ENCODE measurements at regions not wholly inside any gene's neighbourhood (a gene's known extent, or its start where the extent isn't known, plus 50 kb on each side); places are given as distances from the start of the nearest gene placed in this dataset.

DNA sequence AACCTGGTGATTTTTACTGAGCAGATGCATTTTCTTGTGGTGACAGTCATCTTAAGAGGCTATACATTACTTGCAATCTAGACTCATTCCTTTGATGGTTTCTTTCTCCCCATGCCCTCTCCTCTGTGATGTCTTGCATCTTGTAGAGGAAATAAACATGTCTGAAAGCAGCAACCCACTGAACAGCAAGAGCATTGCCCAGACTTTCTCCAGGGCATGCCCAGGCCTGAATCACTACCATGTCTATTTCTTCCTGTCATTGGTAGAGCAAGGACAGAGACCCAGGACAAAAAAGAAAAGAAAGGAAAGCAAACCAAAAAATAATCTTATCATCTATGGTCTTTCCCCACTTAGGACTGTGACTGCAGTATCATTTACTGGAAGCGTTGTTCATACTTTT lies 326.1 kb downstream of the HNRNPD start:
- WGBS (ENCODE audit: insufficient coverage): no CpG with 5 or more reads among the region's 1 CpG
- CTCF ChIA-PET: no interaction called here
- Histone ChIP-seq H3K79me2 (ENCODE audit: control insufficient read depth, insufficient read depth, low read length) (no peaks in the 10 kb centered on the region), H3K9me3 (ENCODE audit: control extremely low read depth in 1 of 3, control insufficient read depth in 2 of 3, insufficient read depth in 1 of 3, low read length in 2 of 3) (peaks cover 0 to 4% (median 0%) of the 10 kb centered on the region in 3 donors), H3K4me1 (ENCODE audit: control insufficient read depth in 2 of 2, insufficient read depth in 2 of 2, low read length in 2 of 2) (peaks cover 7 to 10% of the 10 kb centered on the region in 2 donors), H3K27me3 (replicated peaks in 1 of 4; ENCODE audit: control extremely low read depth in 1 of 4, control insufficient read depth in 3 of 4, insufficient read depth in 4 of 4, low read length in 3 of 4) (peaks cover 0 to 29% (median 13%) of the 10 kb centered on the region in 4 experiments), H4K20me1 (ENCODE audit: control insufficient read depth, insufficient read depth, low read length, poor library complexity, severe bottlenecking) (no peaks in the 10 kb centered on the region), H3K27ac (ENCODE audit: low read length in 2 of 2) (no peak overlapping the region), H3K9ac (ENCODE audit: low read length) (no peak overlapping the region), H3K36me3 (replicated peaks in 1 of 2; ENCODE audit: control extremely low read depth in 1 of 2, control insufficient read depth in 1 of 2, extremely low read depth in 1 of 2, insufficient read depth in 2 of 2, low read length in 1 of 2) (no peaks in the 10 kb centered on the region), H2AFZ (ENCODE audit: insufficient read depth, low read depth, low read length, poor library complexity, severe bottlenecking) (no peak overlapping the region), H3K4me3 (ENCODE audit: control extremely low read depth in 1 of 5, extremely low read depth in 1 of 5, insufficient read depth in 1 of 5, low read depth in 2 of 5, low read length in 4 of 5) (no peak overlapping the region), H3K4me2 (replicated peaks; ENCODE audit: low read depth, low read length, poor library complexity, severe bottlenecking) (no peak overlapping the region)
- POLR2A ChIA-PET: no interaction called here
- no peak for ATAC-seq (ENCODE audit: low read depth)
- Mint-ChIP-seq H3K4me1 (peaks cover 10% of the 10 kb centered on the region), H3K27me3 (peaks cover 49% of the 10 kb centered on the region), H3K27ac (no peak overlapping the region), H3K9me3 (ENCODE audit: insufficient read depth) (no peaks in the 10 kb centered on the region), H3K4me3 (no peak overlapping the region)
- DNase-seq: no peak
- intact Hi-C loops (cut with micrococcal nuclease): no loop called here
- TF ChIP-seq CTCF (IDR thresholded peaks at IDR 0.05): no peak
- no peak for TF ChIP-seq EZH2 (IDR thresholded peaks at IDR 0.05; ENCODE audit: borderline replicate concordance, insufficient read depth, low read depth, low read length, poor library complexity, severe bottlenecking)

- DNase-seq: no peak
- intact Hi-C loops (cut with micrococcal nuclease): no loop called here
- H3K4me3 ChIP-seq (ENCODE audit: control extremely low read depth in 1 of 5, extremely low read depth in 1 of 5, insufficient read depth in 1 of 5, low read depth in 2 of 5, low read length in 4 of 5): no peak overlapping the region
- peaks cover 7 to 10% of the 10 kb centered on the region in 2 donors for H3K4me1 ChIP-seq (ENCODE audit: control insufficient read depth in 2 of 2, insufficient read depth in 2 of 2, low read length in 2 of 2)
- TF ChIP-seq CTCF (IDR thresholded peaks at IDR 0.05) (no peak), EZH2 (IDR thresholded peaks at IDR 0.05; ENCODE audit: borderline replicate concordance, insufficient read depth, low read depth, low read length, poor library complexity, severe bottlenecking) (no peak)
- H4K20me1 ChIP-seq (ENCODE audit: control insufficient read depth, insufficient read depth, low read length, poor library complexity, severe bottlenecking): no peaks in the 10 kb centered on the region
- peaks cover 0 to 32% (median 17%) of the 10 kb centered on the region in 4 experiments for H3K27me3 ChIP-seq (replicated peaks in 1 of 4; ENCODE audit: control extremely low read depth in 1 of 4, control insufficient read depth in 3 of 4, insufficient read depth in 4 of 4, low read length in 3 of 4)
- ATAC-seq (ENCODE audit: low read depth): no peak
- no peak overlapping the region for H2AFZ ChIP-seq (ENCODE audit: insufficient read depth, low read depth, low read length, poor library complexity, severe bottlenecking)
- Mint-ChIP-seq H3K4me3 (no peak overlapping the region), H3K27ac (no peak overlapping the region), H3K4me1 (peaks cover 10% of the 10 kb centered on the region), H3K9me3 (ENCODE audit: insufficient read depth) (no peaks in the 10 kb centered on the region), H3K27me3 (peaks cover 52% of the 10 kb centered on the region)
- ChIA-PET CTCF (no interaction called here), POLR2A (no interaction called here)
- no peak overlapping the region for H3K4me2 ChIP-seq (replicated peaks; ENCODE audit: low read depth, low read length, poor library complexity, severe bottlenecking)
- no peaks in the 10 kb centered on the region for H3K79me2 ChIP-seq (ENCODE audit: control insufficient read depth, insufficient read depth, low read length)
- no peak overlapping the region for H3K9ac ChIP-seq (ENCODE audit: low read length)
- no peaks in the 10 kb centered on the region for H3K36me3 ChIP-seq (replicated peaks in 1 of 2; ENCODE audit: control extremely low read depth in 1 of 2, control insufficient read depth in 1 of 2, extremely low read depth in 1 of 2, insufficient read depth in 2 of 2, low read length in 1 of 2)
- 100% methylated on average over 1 of the region's 2 CpGs for WGBS (ENCODE audit: insufficient coverage)
- H3K27ac ChIP-seq (ENCODE audit: low read length in 2 of 2): no peak overlapping the region
- peaks cover 0 to 4% (median 0%) of the 10 kb centered on the region in 3 donors for H3K9me3 ChIP-seq (ENCODE audit: control extremely low read depth in 1 of 3, control insufficient read depth in 2 of 3, insufficient read depth in 1 of 3, low read length in 2 of 3)
Measured at GRCh38 chr4:82046796-82047195, 327.0 kb downstream of the HNRNPD start.
